SK-N-SH treated with all-trans-retinoic acid at 6 μM for 48 hours (cell line): ENCODE measurements at regions not wholly inside any gene's neighbourhood (a gene's known extent, or its start where the extent isn't known, plus 50 kb on each side); places are given as distances from the start of the nearest gene placed in this dataset.

ENCODE experiments used
- ATAC-seq: fragments of 200-7000 bp; cut with Tn5 transposase; 3 replicates; pipeline ENCODE4 v1.9.1; 2020; ENCODE audit warnings: mild to moderate bottlenecking, moderate library complexity
- ARNTL ChIP-seq: fragments of 450-650 bp; formaldehyde crosslinking; IDR thresholded peaks from 2 replicates; pipeline ENCODE4 v1.5.0; 2020; ENCODE audit warnings: low read depth, mild to moderate bottlenecking, moderate library complexity, borderline replicate concordance
- BACH2 ChIP-seq: fragments of 250-450 bp; sonication (Bioruptor Pico); IDR thresholded peaks from 2 replicates; pipeline ENCODE4 v1.9.0; 2021; ENCODE audit warnings: mild to moderate bottlenecking, borderline replicate concordance
- CREB5 ChIP-seq: fragments of 250-450 bp; sonication (Bioruptor Pico); IDR thresholded peaks from 2 replicates; pipeline ENCODE4 v1.5.1; 2020; ENCODE audit warnings: low read depth, mild to moderate bottlenecking, moderate library complexity
- CSDC2 ChIP-seq: fragments of 250-450 bp; sonication (Bioruptor Pico); IDR thresholded peaks from 2 replicates; pipeline ENCODE4 v1.5.0; 2020; ENCODE audit warnings: mild to moderate bottlenecking, moderate library complexity
- CSRNP3 ChIP-seq: fragments of 250-450 bp; sonication (Bioruptor Pico); IDR thresholded peaks from 2 replicates; pipeline ENCODE4 v1.5.1; 2021; ENCODE audit warnings: mild to moderate bottlenecking, moderate library complexity
- ESRRG ChIP-seq: fragments of 250-450 bp; sonication (Bioruptor Pico); IDR thresholded peaks from 2 replicates; pipeline ENCODE4 v1.6.1; 2021; ENCODE audit warnings: mild to moderate bottlenecking
- GLIS3 ChIP-seq: fragments of 250-450 bp; sonication (Bioruptor Pico); IDR thresholded peaks from 2 replicates; pipeline ENCODE4 v1.5.0; 2020; ENCODE audit warnings: mild to moderate bottlenecking, moderate library complexity
- ISL1 ChIP-seq: fragments of 250-450 bp; sonication (Bioruptor Pico); IDR thresholded peaks from 2 replicates; pipeline ENCODE4 v2.1.2; 2022; ENCODE audit warnings: mild to moderate bottlenecking, moderate library complexity
- OSR1 ChIP-seq: fragments of 250-450 bp; sonication (Bioruptor Pico); IDR thresholded peaks from 2 replicates; pipeline ENCODE4 v1.8.0; 2022; ENCODE audit warnings: moderate library complexity, mild to moderate bottlenecking, inconsistent platforms
- PATZ1 ChIP-seq: fragments of 250-450 bp; sonication (Bioruptor Pico); IDR thresholded peaks from 2 replicates; pipeline ENCODE4 v1.8.0; 2020; ENCODE audit warnings: mild to moderate bottlenecking, moderate library complexity, borderline replicate concordance
- POU6F1 ChIP-seq: fragments of 250-450 bp; sonication (Bioruptor Pico); IDR thresholded peaks from 2 replicates; pipeline ENCODE4 v1.8.0; 2021; ENCODE audit warnings: low read depth, mild to moderate bottlenecking, moderate library complexity, borderline replicate concordance
- PPARA ChIP-seq: fragments of 250-450 bp; sonication (Bioruptor Pico); IDR thresholded peaks from 2 replicates; pipeline ENCODE4 v1.5.0; 2020; ENCODE audit warnings: mild to moderate bottlenecking, borderline replicate concordance
- RARB ChIP-seq: fragments of 250-450 bp; sonication (Bioruptor Pico); IDR thresholded peaks from 2 replicates; pipeline ENCODE4 v1.8.0; 2021; ENCODE audit warnings: mild to moderate bottlenecking, moderate library complexity
- SNAI2 ChIP-seq: fragments of 250-450 bp; sonication (Bioruptor Pico); IDR thresholded peaks from 2 replicates; pipeline ENCODE4 v1.5.0; 2020; ENCODE audit warnings: mild to moderate bottlenecking, moderate library complexity
- TCF4 ChIP-seq: fragments of 250-450 bp; sonication (Bioruptor Pico); IDR thresholded peaks from 2 replicates; pipeline ENCODE4 v1.8.0; 2021; ENCODE audit warnings: mild to moderate bottlenecking, moderate library complexity, borderline replicate concordance
- TOX ChIP-seq: fragments of 250-450 bp; sonication (Bioruptor Pico); IDR thresholded peaks from 2 replicates; pipeline ENCODE4 v1.8.0; 2021; ENCODE audit warnings: mild to moderate bottlenecking, moderate library complexity, borderline replicate concordance
- TSHZ2 ChIP-seq: fragments of 250-450 bp; sonication (Bioruptor Pico); IDR thresholded peaks from 2 replicates; pipeline ENCODE4 v1.5.0; 2020; ENCODE audit warnings: mild to moderate bottlenecking, moderate library complexity
- ZC3H10 ChIP-seq: fragments of 250-450 bp; sonication (Bioruptor Pico); IDR thresholded peaks from 2 replicates; pipeline ENCODE4 v1.5.1; 2021; ENCODE audit warnings: mild to moderate bottlenecking, moderate library complexity
- ZNF565 ChIP-seq: fragments of 450-650 bp; formaldehyde crosslinking; conservative IDR thresholded peaks from 2 replicates; pipeline ENCODE4 v1.5.0; 2020; ENCODE audit warnings: low read depth, mild to moderate bottlenecking, moderate library complexity
- ZNF70 ChIP-seq: fragments of 450-650 bp; formaldehyde crosslinking; IDR thresholded peaks from 2 replicates; pipeline ENCODE4 v1.5.0; 2020; ENCODE audit warnings: mild to moderate bottlenecking, moderate library complexity
- ZNF8 ChIP-seq: fragments of 450-650 bp; formaldehyde crosslinking; IDR thresholded peaks from 2 replicates; pipeline ENCODE4 v1.5.0; 2020; ENCODE audit warnings: mild to moderate bottlenecking, moderate library complexity

- no peak for TF ChIP-seq PPARA (CRISPR knock-in tag)
Measured at GRCh38 chr10:35754519-35754918, 112.4 kb upstream of the FZD8 start (continued).

GRCh38 chr10:35752469-35753461 is 110.7 kb upstream of the FZD8 start:
- TF ChIP-seq OSR1 = no peak
- TF ChIP-seq CREB5 = no peak
- TF ChIP-seq BACH2 (CRISPR knock-in tag) = no peak
- TF ChIP-seq TCF4 = no peak
- no peak for TF ChIP-seq ZNF70
- TF ChIP-seq, all 23 proteins: peak for 0

GRCh38 chr10:35751347-35751746 is 109.3 kb upstream of the FZD8 start:
- TF ChIP-seq ARNTL (CRISPR knock-in tag) = no peak
- no peak for TF ChIP-seq ZC3H10 (CRISPR knock-in tag)
- TF ChIP-seq TSHZ2 (CRISPR knock-in tag) = no peak
- TF ChIP-seq ESRRG (CRISPR knock-in tag) = no peak
- TF ChIP-seq TCF4 = no peak
- TF ChIP-seq GLIS3 = no peak
- no peak for TF ChIP-seq ISL1 (CRISPR knock-in tag)
- TF ChIP-seq PPARA (CRISPR knock-in tag) = no peak
- TF ChIP-seq CREB5 = no peak
- ATAC-seq = no peak

More at GRCh38 chr10:35752469-35753461, 110.7 kb upstream of the FZD8 start:
- ATAC-seq = no peak

GRCh38 chr10:35749230-35749629 is 107.1 kb upstream of the FZD8 start:
- no peak for ATAC-seq
- no peak for TF ChIP-seq RARB (CRISPR knock-in tag)
- no peak for TF ChIP-seq POU6F1 (CRISPR knock-in tag)
- TF ChIP-seq ZNF70 = no peak
- no peak for TF ChIP-seq TOX (CRISPR knock-in tag)
- no peak for TF ChIP-seq GLIS3
- no peak for TF ChIP-seq CREB5
- no peak for TF ChIP-seq BACH2 (CRISPR knock-in tag)
- TF ChIP-seq ZNF565 = no peak
- TF ChIP-seq ARNTL (CRISPR knock-in tag) = no peak
- no peak for TF ChIP-seq ISL1 (CRISPR knock-in tag)
- no peak for TF ChIP-seq SNAI2 (CRISPR knock-in tag)
- no peak for TF ChIP-seq CSDC2
- TF ChIP-seq CSRNP3 (CRISPR knock-in tag) = no peak
- TF ChIP-seq ZNF8 (CRISPR knock-in tag) = no peak
- TF ChIP-seq PATZ1 = no peak
- TF ChIP-seq PPARA (CRISPR knock-in tag) = no peak
